ENCODE measurements at regions not wholly inside any gene's neighbourhood (a gene's known extent, or its start where the extent isn't known, plus 50 kb on each side); places are given as distances from the start of the nearest gene placed in this dataset.
"Not testable (repeated sequence)": the region's sequence is repeated elsewhere in the genome, so short reads cannot be mapped to it uniquely, and the experiment has no call there.

DNA sequence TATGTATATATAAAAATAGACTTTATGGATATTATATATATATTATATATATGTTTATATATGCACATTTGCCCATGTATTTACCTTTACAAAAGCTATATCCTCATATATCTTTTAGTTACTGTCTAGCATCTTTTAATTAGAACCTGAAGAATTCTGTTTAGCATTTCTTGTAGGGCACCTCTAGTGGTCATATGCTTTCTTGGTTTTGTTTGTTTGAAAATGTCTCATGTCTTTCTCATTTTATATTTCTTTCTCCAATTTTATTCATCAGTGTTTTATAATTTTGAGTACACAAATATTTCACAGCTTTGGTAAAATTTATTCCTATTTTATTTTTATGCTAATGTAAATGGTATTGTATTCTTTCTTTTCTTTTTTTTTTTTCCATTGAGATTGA lies 70.3 kb upstream of the SPIN4 start:
- no peak overlapping the region for H3K27ac ChIP-seq (ENCODE audit: low read length)
- no peaks in the 10 kb centered on the region for H3K9me3 ChIP-seq (ENCODE audit: control insufficient read depth, low read length)
- intact Hi-C loops (cut with DNase I) = no loop called here
- ATAC-seq (no peak), DNase-seq (no peak)
- H3K27me3 ChIP-seq (ENCODE audit: control insufficient read depth, insufficient read depth) = no peaks in the 10 kb centered on the region
- H3K4me1 ChIP-seq (ENCODE audit: control insufficient read depth, insufficient read depth, low read length) = no peaks in the 10 kb centered on the region
- no peak overlapping the region for H3K4me3 ChIP-seq (ENCODE audit: low read length)

DNA sequence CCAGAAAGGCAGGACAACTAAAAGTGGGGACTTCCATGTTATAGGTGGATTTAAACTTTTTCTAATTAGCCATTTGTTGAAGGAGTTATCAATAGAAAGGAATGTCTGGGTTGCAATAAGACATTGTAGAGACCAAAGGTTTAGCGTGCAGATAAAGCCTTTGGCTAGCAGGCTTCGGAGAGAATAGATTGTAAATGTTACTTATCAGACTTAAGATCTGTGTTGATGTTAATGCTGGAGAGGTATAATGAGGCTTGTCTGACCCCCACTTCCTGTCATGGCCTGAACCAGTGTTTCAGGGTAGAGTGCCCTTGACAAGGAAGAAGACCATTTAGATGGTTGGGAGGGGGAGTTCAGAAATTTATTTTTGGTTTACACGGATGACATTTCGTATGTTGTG lies 67.1 kb upstream of the SPIN4 start:
- intact Hi-C loops (cut with DNase I) = no loop called here
- Histone ChIP-seq H3K9me3 (ENCODE audit: control insufficient read depth, low read length) (no peaks in the 10 kb centered on the region), H3K27me3 (ENCODE audit: control insufficient read depth, insufficient read depth) (no peaks in the 10 kb centered on the region), H3K4me3 (ENCODE audit: low read length) (no peak overlapping the region), H3K27ac (ENCODE audit: low read length) (no peak overlapping the region), H3K4me1 (ENCODE audit: control insufficient read depth, insufficient read depth, low read length) (no peaks in the 10 kb centered on the region)
- 93% methylated on average over 4 of the region's 4 CpGs for WGBS
- ATAC-seq (no peak), DNase-seq (no peak)

DNA sequence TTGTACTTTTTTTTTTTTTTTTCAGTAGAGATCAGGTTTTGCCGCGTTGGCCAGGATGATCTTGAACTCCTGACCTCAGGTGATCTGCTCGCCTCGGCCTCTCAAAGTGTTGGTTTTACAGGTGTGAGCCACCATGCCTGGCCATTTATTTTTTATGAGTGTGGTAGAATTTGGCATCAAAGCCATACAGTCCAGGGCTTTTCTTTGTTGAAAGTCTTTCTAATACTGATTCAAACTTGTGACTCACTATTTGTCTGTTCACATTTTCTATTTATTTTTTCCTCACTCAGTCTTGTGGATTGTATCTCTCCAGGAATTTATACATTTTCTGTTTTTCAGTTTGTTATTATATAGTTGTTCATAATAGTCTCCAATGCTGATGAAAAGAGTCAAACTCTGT lies 66.5 kb upstream of the SPIN4 start:
- Histone ChIP-seq H3K27ac (ENCODE audit: low read length) (no peak overlapping the region), H3K9me3 (ENCODE audit: control insufficient read depth, low read length) (no peaks in the 10 kb centered on the region), H3K27me3 (ENCODE audit: control insufficient read depth, insufficient read depth) (no peaks in the 10 kb centered on the region), H3K4me1 (ENCODE audit: control insufficient read depth, insufficient read depth, low read length) (no peaks in the 10 kb centered on the region), H3K4me3 (ENCODE audit: low read length) (no peak overlapping the region)
- no peak for ATAC-seq
- WGBS = 96% methylated on average over 4 of the region's 4 CpGs
- DNase-seq = no peak
- intact Hi-C loops (cut with DNase I) = no loop called here

DNA sequence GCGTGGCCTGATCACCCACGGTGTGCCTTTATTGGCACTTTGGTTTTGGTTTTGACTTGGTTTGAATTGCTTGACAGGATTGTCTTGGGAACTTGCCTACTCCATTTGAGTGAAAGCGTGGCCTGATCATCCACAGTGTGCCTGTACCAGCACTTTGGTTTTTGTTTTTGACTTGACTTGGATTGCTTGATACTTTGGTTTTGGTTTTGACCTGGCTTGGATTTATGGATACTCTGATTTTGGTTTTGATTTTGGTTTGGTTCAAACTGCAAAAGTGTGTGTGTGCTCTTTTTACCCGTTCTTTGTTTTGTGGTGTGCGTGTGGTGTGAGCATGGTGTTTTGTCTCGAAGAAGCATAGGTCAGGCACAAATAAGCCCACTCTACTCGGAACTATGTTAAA lies 58.8 kb upstream of the SPIN4 start:
- ATAC-seq; H3K4me1 ChIP-seq (ENCODE audit: control insufficient read depth, insufficient read depth, low read length); H3K27me3 ChIP-seq (ENCODE audit: control insufficient read depth, insufficient read depth); DNase-seq; intact Hi-C loops (cut with DNase I); H3K4me3 ChIP-seq (ENCODE audit: low read length); H3K9me3 ChIP-seq (ENCODE audit: control insufficient read depth, low read length); H3K27ac ChIP-seq (ENCODE audit: low read length): not testable (repeated sequence)
- WGBS = 97% methylated on average over 7 of the region's 7 CpGs

DNA sequence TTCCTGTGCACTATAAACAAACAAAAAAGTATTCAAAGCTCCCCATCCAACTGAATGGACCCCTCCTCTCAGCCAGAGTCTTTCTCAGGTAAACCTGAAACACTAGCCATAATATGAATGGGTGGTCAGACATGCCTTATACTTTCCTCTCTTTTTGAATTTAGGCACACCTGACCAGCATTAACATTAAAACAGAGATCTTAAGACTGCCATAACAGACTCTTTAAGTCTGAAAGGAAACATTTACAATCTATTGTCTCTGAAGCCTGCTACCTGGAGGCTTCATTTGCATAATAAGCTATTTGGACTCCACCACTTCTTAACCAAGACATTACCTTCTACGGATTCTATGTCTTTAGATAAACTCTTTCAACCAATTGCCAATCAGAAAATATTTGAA lies 56.9 kb upstream of the SPIN4 start:
- Histone ChIP-seq H3K4me1 (ENCODE audit: control insufficient read depth, insufficient read depth, low read length) (no peaks in the 10 kb centered on the region), H3K27me3 (ENCODE audit: control insufficient read depth, insufficient read depth) (no peaks in the 10 kb centered on the region), H3K9me3 (ENCODE audit: control insufficient read depth, low read length) (no peaks in the 10 kb centered on the region), H3K27ac (ENCODE audit: low read length) (no peak overlapping the region), H3K4me3 (ENCODE audit: low read length) (no peak overlapping the region)
- WGBS = 52% methylated on average over 1 of the region's 1 CpG
- intact Hi-C loops (cut with DNase I) = no loop called here
- DNase-seq (no peak), ATAC-seq (no peak)

DNA sequence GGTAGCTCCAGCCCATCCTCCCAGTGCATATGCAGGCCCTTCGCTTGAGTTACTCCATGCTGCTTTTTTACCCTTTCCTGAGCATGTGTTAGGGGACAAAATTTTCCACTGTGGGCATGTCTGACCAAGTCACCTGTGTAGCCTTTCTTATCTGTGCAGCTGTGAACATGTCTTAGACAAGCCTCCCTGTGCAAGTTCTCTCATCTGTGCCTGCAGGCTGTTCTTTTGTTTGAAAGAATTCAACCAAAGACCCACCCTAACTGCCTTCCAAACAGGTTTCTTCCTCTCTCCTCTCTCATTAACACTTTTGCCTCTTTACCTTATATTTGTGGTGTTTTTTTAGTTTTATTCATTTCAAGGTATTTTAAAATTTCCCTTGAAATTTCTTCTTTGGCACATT lies 53.2 kb upstream of the SPIN4 start:
- ATAC-seq (no peak), DNase-seq (no peak)
- Histone ChIP-seq H3K27ac (ENCODE audit: low read length) (no peak overlapping the region), H3K27me3 (ENCODE audit: control insufficient read depth, insufficient read depth) (no peaks in the 10 kb centered on the region), H3K4me3 (ENCODE audit: low read length) (no peak overlapping the region), H3K9me3 (ENCODE audit: control insufficient read depth, low read length) (no peaks in the 10 kb centered on the region), H3K4me1 (ENCODE audit: control insufficient read depth, insufficient read depth, low read length) (no peaks in the 10 kb centered on the region)
- intact Hi-C loops (cut with DNase I) = no loop called here
- WGBS = 97% methylated on average over 1 of the region's 1 CpG

DNA sequence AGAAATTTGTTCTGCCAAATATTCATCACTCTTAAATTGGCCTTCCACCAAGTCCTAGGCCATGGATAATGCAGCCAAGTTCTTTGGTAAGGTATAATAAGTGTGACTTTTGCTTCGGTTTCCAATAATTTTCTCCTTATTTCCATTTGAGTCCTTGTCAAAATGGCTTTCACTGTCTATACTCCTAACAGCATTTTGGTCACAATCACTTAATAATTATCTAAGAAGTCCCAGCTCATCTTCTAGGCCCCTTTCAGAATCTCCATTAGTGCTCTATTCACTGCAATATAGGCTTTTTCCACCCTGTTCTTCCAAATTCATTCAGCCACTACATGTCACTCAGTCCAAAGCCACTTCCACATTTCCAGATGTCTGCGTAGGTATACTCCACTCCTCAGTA lies 51.0 kb upstream of the SPIN4 start:
- DNase-seq (no peak), ATAC-seq (no peak)
- intact Hi-C loops (cut with DNase I) = no loop called here
- Histone ChIP-seq H3K27ac (ENCODE audit: low read length) (no peak overlapping the region), H3K9me3 (ENCODE audit: control insufficient read depth, low read length) (no peaks in the 10 kb centered on the region), H3K4me3 (ENCODE audit: low read length) (no peak overlapping the region), H3K27me3 (ENCODE audit: control insufficient read depth, insufficient read depth) (no peaks in the 10 kb centered on the region), H3K4me1 (ENCODE audit: control insufficient read depth, insufficient read depth, low read length) (no peaks in the 10 kb centered on the region)
- WGBS = 72% methylated on average over 2 of the region's 2 CpGs

All from right cardiac atrium (tissue), 5 donors.